Sigmoid colon (tissue), 4 donors: ENCODE measurements at regions not wholly inside any gene's neighbourhood (a gene's known extent, or its start where the extent isn't known, plus 50 kb on each side); places are given as distances from the start of the nearest gene placed in this dataset.

Experiments used
- EP300 ChIP-seq, 4 donors: sonication (generic); formaldehyde crosslinking; IDR thresholded peaks; one replicate each; pipeline ENCODE4 v1.6.1; 2017; ENCODE audit warnings: antibody characterized with exemption in 4 of 4
- POLR2A ChIP-seq, 2 donors: fragments of 450-650 bp; IDR thresholded peaks; one replicate each; pipeline ENCODE4 v1.6.1; 2016; ENCODE audit warnings: antibody characterized with exemption in 2 of 2, mild to moderate bottlenecking in 2 of 2, moderate library complexity in 2 of 2
- POLR2AphosphoS5 ChIP-seq, 4 donors: sonication (generic); formaldehyde crosslinking; IDR thresholded peaks; one replicate each; pipeline ENCODE4 v1.6.1; 2017; ENCODE audit warnings: antibody characterized with exemption in 4 of 4
- TF ChIP-seq, protein P1 (sequence below), 4 experiments: fragments of 450-650 bp in 3 of 4; fragments of 200-600 bp in 1 of 4; IDR thresholded peaks; one replicate each; pipeline ENCODE4 v1.5.1; 2016 to 2019; ENCODE audit warnings: antibody characterized with exemption in 4 of 4, mild to moderate bottlenecking in 3 of 4, moderate library complexity in 2 of 4

DNA sequence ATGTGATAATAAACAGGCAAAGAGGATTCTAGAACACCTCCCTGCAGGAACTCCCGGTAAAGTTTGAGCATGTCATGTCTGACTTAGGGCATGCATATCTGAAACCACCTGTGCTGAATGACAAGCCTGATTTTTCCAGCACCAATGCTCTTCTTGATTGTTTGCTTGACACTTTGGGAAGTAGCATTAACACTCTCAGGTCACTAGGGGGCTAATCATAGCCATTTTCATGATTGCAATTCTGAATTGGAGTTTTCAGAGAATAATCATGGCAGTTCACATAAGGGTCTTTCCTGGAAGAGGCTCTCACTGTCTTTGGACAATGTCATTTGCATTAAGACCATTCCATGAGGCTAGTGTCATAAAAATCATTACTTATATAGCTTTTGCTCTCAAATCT is 234.4 kb upstream of the MTNR1B start:
- TF ChIP-seq EP300 (IDR thresholded peaks at IDR 0.05) (no peak), POLR2A (IDR thresholded peaks at IDR 0.05) (no peak), POLR2AphosphoS5 (IDR thresholded peaks at IDR 0.05) (no peak)
- TF ChIP-seq, protein P1, sequence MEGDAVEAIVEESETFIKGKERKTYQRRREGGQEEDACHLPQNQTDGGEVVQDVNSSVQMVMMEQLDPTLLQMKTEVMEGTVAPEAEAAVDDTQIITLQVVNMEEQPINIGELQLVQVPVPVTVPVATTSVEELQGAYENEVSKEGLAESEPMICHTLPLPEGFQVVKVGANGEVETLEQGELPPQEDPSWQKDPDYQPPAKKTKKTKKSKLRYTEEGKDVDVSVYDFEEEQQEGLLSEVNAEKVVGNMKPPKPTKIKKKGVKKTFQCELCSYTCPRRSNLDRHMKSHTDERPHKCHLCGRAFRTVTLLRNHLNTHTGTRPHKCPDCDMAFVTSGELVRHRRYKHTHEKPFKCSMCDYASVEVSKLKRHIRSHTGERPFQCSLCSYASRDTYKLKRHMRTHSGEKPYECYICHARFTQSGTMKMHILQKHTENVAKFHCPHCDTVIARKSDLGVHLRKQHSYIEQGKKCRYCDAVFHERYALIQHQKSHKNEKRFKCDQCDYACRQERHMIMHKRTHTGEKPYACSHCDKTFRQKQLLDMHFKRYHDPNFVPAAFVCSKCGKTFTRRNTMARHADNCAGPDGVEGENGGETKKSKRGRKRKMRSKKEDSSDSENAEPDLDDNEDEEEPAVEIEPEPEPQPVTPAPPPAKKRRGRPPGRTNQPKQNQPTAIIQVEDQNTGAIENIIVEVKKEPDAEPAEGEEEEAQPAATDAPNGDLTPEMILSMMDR (IDR thresholded peaks at IDR 0.05), result no peak
